ENCODE measurements at regions not wholly inside any gene's neighbourhood (a gene's known extent, or its start where the extent isn't known, plus 50 kb on each side); places are given as distances from the start of the nearest gene placed in this dataset.

DNA sequence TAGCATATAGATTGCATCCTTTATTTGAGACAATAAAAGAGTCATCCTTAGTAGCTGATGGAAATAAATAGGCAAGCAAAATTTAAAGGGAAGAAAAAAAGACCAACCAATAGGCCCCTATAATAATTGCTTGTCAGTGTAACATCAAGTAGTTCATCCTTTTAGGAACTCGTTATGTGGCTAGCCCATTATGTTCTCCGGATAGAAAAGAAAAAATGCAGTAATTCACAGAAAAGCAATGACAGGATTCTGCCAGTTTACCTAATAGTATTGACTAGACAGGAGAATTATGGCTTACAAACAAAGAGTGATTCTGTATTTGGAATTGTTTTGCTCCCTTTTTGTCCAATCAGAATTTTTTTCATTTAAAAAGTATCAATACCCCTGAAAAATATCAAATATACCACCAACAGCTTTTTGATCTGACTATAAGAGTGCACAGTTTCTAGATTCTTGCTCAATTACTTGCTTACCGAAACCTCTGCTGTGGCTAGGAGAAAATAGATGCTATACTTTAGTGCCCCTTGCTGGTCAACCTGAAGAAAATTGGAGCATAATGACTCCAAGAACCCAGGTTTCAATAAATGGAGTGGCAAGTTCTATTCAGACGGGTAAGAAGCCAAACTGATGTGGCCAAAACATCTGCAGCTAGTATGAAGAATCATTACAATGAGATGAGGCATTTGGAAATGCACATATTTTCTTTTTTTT is 91.5 kb upstream of the SASH1 start:
- no peak for DNase-seq (ENCODE audit: low read depth, low spot score)
- ATAC-seq, result peak; percentile 49; the same call in 1 of the 2 replicates

More for the DNA sequence above, 91.5 kb upstream of the SASH1 start:
- Histone ChIP-seq H3K36me3 (ENCODE audit: control insufficient read depth in 1 of 2, insufficient read depth in 2 of 2, low read length in 2 of 2) (no peaks in the 10 kb centered on the region), H3K9ac (ENCODE audit: low read length) (no peak overlapping the region), H2AFZ (ENCODE audit: low read depth, low read length, poor library complexity, severe bottlenecking) (no peak overlapping the region), H3K9me2 (ENCODE audit: insufficient read depth) (no peaks in the 10 kb centered on the region), H3K79me2 (ENCODE audit: insufficient read depth, low read length) (no peaks in the 10 kb centered on the region), H3K4me3 (replicated peaks in 1 of 2; ENCODE audit: low read depth in 1 of 2, low read length in 2 of 2) (no peak overlapping the region), H3K27me3 (ENCODE audit: insufficient read depth, low read length) (no peaks in the 10 kb centered on the region), H3K4me1 (ENCODE audit: control insufficient read depth in 1 of 2, insufficient read depth in 2 of 2, low read length in 2 of 2) (no peaks in the 10 kb centered on the region), H4K20me1 (ENCODE audit: insufficient read depth) (no peaks in the 10 kb centered on the region), H3K27ac (ENCODE audit: low read depth, low read length) (no peak overlapping the region), H3K4me2 (ENCODE audit: low read length) (no peak overlapping the region), H3K9me3 (ENCODE audit: control insufficient read depth in 1 of 2, insufficient read depth in 1 of 2, low read depth in 1 of 2, low read length in 2 of 2) (no peaks in the 10 kb centered on the region)
- no TSS peak for BruUV-seq (replicated peaks)
- TF ChIP-seq FOSL1 (IDR thresholded peaks at IDR 0.05; ENCODE audit: low read depth) (no peak), RAD21 (IDR thresholded peaks at IDR 0.05; ENCODE audit: low read depth) (peak; percentile 69), CTCF (IDR thresholded peaks at IDR 0.05 in 2 of 3, conservative IDR thresholded peaks at IDR 0.05 in 1 of 3; ENCODE audit: borderline replicate concordance in 1 of 3, insufficient read depth in 1 of 3, low read depth in 2 of 3, low read length in 2 of 3) (peak in 2 of 3 experiments; percentile 42 to 49; a peak in 2 of 6 replicates)
- TF ChIP-seq, protein P1, sequence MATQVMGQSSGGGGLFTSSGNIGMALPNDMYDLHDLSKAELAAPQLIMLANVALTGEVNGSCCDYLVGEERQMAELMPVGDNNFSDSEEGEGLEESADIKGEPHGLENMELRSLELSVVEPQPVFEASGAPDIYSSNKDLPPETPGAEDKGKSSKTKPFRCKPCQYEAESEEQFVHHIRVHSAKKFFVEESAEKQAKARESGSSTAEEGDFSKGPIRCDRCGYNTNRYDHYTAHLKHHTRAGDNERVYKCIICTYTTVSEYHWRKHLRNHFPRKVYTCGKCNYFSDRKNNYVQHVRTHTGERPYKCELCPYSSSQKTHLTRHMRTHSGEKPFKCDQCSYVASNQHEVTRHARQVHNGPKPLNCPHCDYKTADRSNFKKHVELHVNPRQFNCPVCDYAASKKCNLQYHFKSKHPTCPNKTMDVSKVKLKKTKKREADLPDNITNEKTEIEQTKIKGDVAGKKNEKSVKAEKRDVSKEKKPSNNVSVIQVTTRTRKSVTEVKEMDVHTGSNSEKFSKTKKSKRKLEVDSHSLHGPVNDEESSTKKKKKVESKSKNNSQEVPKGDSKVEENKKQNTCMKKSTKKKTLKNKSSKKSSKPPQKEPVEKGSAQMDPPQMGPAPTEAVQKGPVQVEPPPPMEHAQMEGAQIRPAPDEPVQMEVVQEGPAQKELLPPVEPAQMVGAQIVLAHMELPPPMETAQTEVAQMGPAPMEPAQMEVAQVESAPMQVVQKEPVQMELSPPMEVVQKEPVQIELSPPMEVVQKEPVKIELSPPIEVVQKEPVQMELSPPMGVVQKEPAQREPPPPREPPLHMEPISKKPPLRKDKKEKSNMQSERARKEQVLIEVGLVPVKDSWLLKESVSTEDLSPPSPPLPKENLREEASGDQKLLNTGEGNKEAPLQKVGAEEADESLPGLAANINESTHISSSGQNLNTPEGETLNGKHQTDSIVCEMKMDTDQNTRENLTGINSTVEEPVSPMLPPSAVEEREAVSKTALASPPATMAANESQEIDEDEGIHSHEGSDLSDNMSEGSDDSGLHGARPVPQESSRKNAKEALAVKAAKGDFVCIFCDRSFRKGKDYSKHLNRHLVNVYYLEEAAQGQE (IDR thresholded peaks at IDR 0.05; ENCODE audit: low read depth), result no peak
- TF ChIP-seq, protein P2, sequence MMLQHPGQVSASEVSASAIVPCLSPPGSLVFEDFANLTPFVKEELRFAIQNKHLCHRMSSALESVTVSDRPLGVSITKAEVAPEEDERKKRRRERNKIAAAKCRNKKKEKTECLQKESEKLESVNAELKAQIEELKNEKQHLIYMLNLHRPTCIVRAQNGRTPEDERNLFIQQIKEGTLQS (IDR thresholded peaks at IDR 0.05), result no peak
- CTCF ChIA-PET, result interaction anchor here (1.0 to 2.4 kb wide), 2 partner anchors 71 to 74 kb away, joined by 10 to 12 read pairs; no protein-coding TSS in a partner anchor
- RAD21 ChIA-PET (ENCODE audit: low non-redundant PET in 1 of 2, low total read pairs in 2 of 2, uncharacterized antibody in 2 of 2, unreplicated experiment in 2 of 2), result no interaction called here
- POLR2A ChIA-PET, result no interaction called here
- intact Hi-C loops (cut with micrococcal nuclease), result loop anchor here (1.0 kb wide), 1 partner anchor 74 kb away; no protein-coding TSS in a partner anchor
